ENCODE measurements at regions not wholly inside any gene's neighbourhood (a gene's known extent, or its start where the extent isn't known, plus 50 kb on each side); places are given as distances from the start of the nearest gene placed in this dataset.

GRCh38 chr18:49717617-49718016 lies 95.7 kb downstream of the ACAA2 start:
- Histone ChIP-seq H3K36me3 (ENCODE audit: control insufficient read depth in 2 of 2, insufficient read depth in 2 of 2, low read length in 2 of 2) (no peaks in the 10 kb centered on the region), H3K9ac (ENCODE audit: low read length in 2 of 2) (no peak overlapping the region), H3K4me1 (ENCODE audit: control insufficient read depth, insufficient read depth, low read length) (no peaks in the 10 kb centered on the region), H3K9me3 (ENCODE audit: control insufficient read depth in 2 of 2, low read length in 2 of 2) (peaks cover 0 to 2% of the 10 kb centered on the region in 2 donors), H3K27ac (ENCODE audit: low read length) (no peak overlapping the region), H3K4me3 (ENCODE audit: low read length in 2 of 2) (no peak overlapping the region), H3K27me3 (ENCODE audit: control insufficient read depth in 1 of 2, insufficient read depth in 2 of 2, low read length in 2 of 2) (no peaks in the 10 kb centered on the region)

GRCh38 chr18:49716035-49716434 lies 97.3 kb downstream of the ACAA2 start:
- Histone ChIP-seq H3K36me3 (ENCODE audit: control insufficient read depth in 2 of 2, insufficient read depth in 2 of 2, low read length in 2 of 2) (no peaks in the 10 kb centered on the region), H3K9ac (ENCODE audit: low read length in 2 of 2) (no peak overlapping the region), H3K4me1 (ENCODE audit: control insufficient read depth, insufficient read depth, low read length) (no peaks in the 10 kb centered on the region), H3K27me3 (ENCODE audit: control insufficient read depth in 1 of 2, insufficient read depth in 2 of 2, low read length in 2 of 2) (no peaks in the 10 kb centered on the region), H3K4me3 (ENCODE audit: low read length in 2 of 2) (no peak overlapping the region), H3K9me3 (ENCODE audit: control insufficient read depth in 2 of 2, low read length in 2 of 2) (no peaks in the 10 kb centered on the region), H3K27ac (ENCODE audit: low read length) (no peak overlapping the region)

- H3K36me3 ChIP-seq (ENCODE audit: control insufficient read depth in 2 of 2, insufficient read depth in 2 of 2, low read length in 2 of 2): no peaks in the 10 kb centered on the region
- H3K9ac ChIP-seq (ENCODE audit: low read length in 2 of 2): no peak overlapping the region
- H3K27ac ChIP-seq (ENCODE audit: low read length): no peak overlapping the region
- no peaks in the 10 kb centered on the region for H3K9me3 ChIP-seq (ENCODE audit: control insufficient read depth in 2 of 2, low read length in 2 of 2)
- peaks cover 0 to 2% of the 10 kb centered on the region in 2 donors for H3K27me3 ChIP-seq (ENCODE audit: control insufficient read depth in 1 of 2, insufficient read depth in 2 of 2, low read length in 2 of 2)
- no peak overlapping the region for H3K4me3 ChIP-seq (ENCODE audit: low read length in 2 of 2)
- peaks cover 2% of the 10 kb centered on the region for H3K4me1 ChIP-seq (ENCODE audit: control insufficient read depth, insufficient read depth, low read length)
Measured at GRCh38 chr18:49709347-49709690, 104.0 kb downstream of the ACAA2 start.

- Histone ChIP-seq H3K27me3 (ENCODE audit: control insufficient read depth in 1 of 2, insufficient read depth in 2 of 2, low read length in 2 of 2) (peaks cover 0 to 2% of the 10 kb centered on the region in 2 donors), H3K9me3 (ENCODE audit: control insufficient read depth in 2 of 2, low read length in 2 of 2) (no peaks in the 10 kb centered on the region), H3K9ac (ENCODE audit: low read length in 2 of 2) (no peak overlapping the region), H3K27ac (ENCODE audit: low read length) (no peak overlapping the region), H3K4me3 (ENCODE audit: low read length in 2 of 2) (no peak overlapping the region), H3K4me1 (ENCODE audit: control insufficient read depth, insufficient read depth, low read length) (peaks cover 7% of the 10 kb centered on the region), H3K36me3 (ENCODE audit: control insufficient read depth in 2 of 2, insufficient read depth in 2 of 2, low read length in 2 of 2) (no peaks in the 10 kb centered on the region)
Measured at GRCh38 chr18:49708662-49709346, 104.5 kb downstream of the ACAA2 start.

- Histone ChIP-seq H3K9me3 (ENCODE audit: control insufficient read depth in 2 of 2, low read length in 2 of 2) (no peaks in the 10 kb centered on the region), H3K4me1 (ENCODE audit: control insufficient read depth, insufficient read depth, low read length) (peaks cover 8% of the 10 kb centered on the region), H3K4me3 (ENCODE audit: low read length in 2 of 2) (no peak overlapping the region), H3K27me3 (ENCODE audit: control insufficient read depth in 1 of 2, insufficient read depth in 2 of 2, low read length in 2 of 2) (peaks cover 0 to 2% of the 10 kb centered on the region in 2 donors), H3K27ac (ENCODE audit: low read length) (no peak overlapping the region), H3K9ac (ENCODE audit: low read length in 2 of 2) (no peak overlapping the region), H3K36me3 (ENCODE audit: control insufficient read depth in 2 of 2, insufficient read depth in 2 of 2, low read length in 2 of 2) (no peaks in the 10 kb centered on the region)
Measured at GRCh38 chr18:49707599-49707998, 105.7 kb downstream of the ACAA2 start.

- H3K4me3 ChIP-seq (ENCODE audit: low read length in 2 of 2): no peak overlapping the region
- H3K9ac ChIP-seq (ENCODE audit: low read length in 2 of 2): no peak overlapping the region
- H3K36me3 ChIP-seq (ENCODE audit: control insufficient read depth in 2 of 2, insufficient read depth in 2 of 2, low read length in 2 of 2): no peaks in the 10 kb centered on the region
- no peaks in the 10 kb centered on the region for H3K9me3 ChIP-seq (ENCODE audit: control insufficient read depth in 2 of 2, low read length in 2 of 2)
- H3K4me1 ChIP-seq (ENCODE audit: control insufficient read depth, insufficient read depth, low read length): peaks cover 8% of the 10 kb centered on the region
- no peak overlapping the region for H3K27ac ChIP-seq (ENCODE audit: low read length)
- H3K27me3 ChIP-seq (ENCODE audit: control insufficient read depth in 1 of 2, insufficient read depth in 2 of 2, low read length in 2 of 2): peaks cover 0 to 2% of the 10 kb centered on the region in 2 donors
Measured at GRCh38 chr18:49704334-49704733, 109.0 kb downstream of the ACAA2 start.

GRCh38 chr18:49701190-49701589 lies 112.1 kb downstream of the ACAA2 start:
- Histone ChIP-seq H3K27me3 (ENCODE audit: control insufficient read depth in 1 of 2, insufficient read depth in 2 of 2, low read length in 2 of 2) (no peaks in the 10 kb centered on the region), H3K27ac (ENCODE audit: low read length) (no peak overlapping the region), H3K4me1 (ENCODE audit: control insufficient read depth, insufficient read depth, low read length) (peaks cover 19% of the 10 kb centered on the region), H3K9ac (ENCODE audit: low read length in 2 of 2) (no peak overlapping the region), H3K36me3 (ENCODE audit: control insufficient read depth in 2 of 2, insufficient read depth in 2 of 2, low read length in 2 of 2) (no peaks in the 10 kb centered on the region), H3K9me3 (ENCODE audit: control insufficient read depth in 2 of 2, low read length in 2 of 2) (no peaks in the 10 kb centered on the region), H3K4me3 (ENCODE audit: low read length in 2 of 2) (no peak overlapping the region)

- Histone ChIP-seq H3K27ac (ENCODE audit: low read length) (no peak overlapping the region), H3K36me3 (ENCODE audit: control insufficient read depth in 2 of 2, insufficient read depth in 2 of 2, low read length in 2 of 2) (no peaks in the 10 kb centered on the region), H3K4me3 (ENCODE audit: low read length in 2 of 2) (no peak overlapping the region), H3K27me3 (ENCODE audit: control insufficient read depth in 1 of 2, insufficient read depth in 2 of 2, low read length in 2 of 2) (no peaks in the 10 kb centered on the region), H3K9ac (ENCODE audit: low read length in 2 of 2) (no peak overlapping the region), H3K9me3 (ENCODE audit: control insufficient read depth in 2 of 2, low read length in 2 of 2) (no peaks in the 10 kb centered on the region), H3K4me1 (ENCODE audit: control insufficient read depth, insufficient read depth, low read length) (peaks cover 16% of the 10 kb centered on the region)
Measured at GRCh38 chr18:49699303-49699702, 114.0 kb downstream of the ACAA2 start.

GRCh38 chr18:49698525-49699025 lies 114.8 kb downstream of the ACAA2 start:
- Histone ChIP-seq H3K27me3 (ENCODE audit: control insufficient read depth in 1 of 2, insufficient read depth in 2 of 2, low read length in 2 of 2) (no peaks in the 10 kb centered on the region), H3K36me3 (ENCODE audit: control insufficient read depth in 2 of 2, insufficient read depth in 2 of 2, low read length in 2 of 2) (no peaks in the 10 kb centered on the region), H3K4me1 (ENCODE audit: control insufficient read depth, insufficient read depth, low read length) (peaks cover 10% of the 10 kb centered on the region), H3K27ac (ENCODE audit: low read length) (no peak overlapping the region), H3K4me3 (ENCODE audit: low read length in 2 of 2) (no peak overlapping the region), H3K9ac (ENCODE audit: low read length in 2 of 2) (no peak overlapping the region), H3K9me3 (ENCODE audit: control insufficient read depth in 2 of 2, low read length in 2 of 2) (no peaks in the 10 kb centered on the region)

- Histone ChIP-seq H3K9me3 (ENCODE audit: control insufficient read depth in 2 of 2, low read length in 2 of 2) (no peaks in the 10 kb centered on the region), H3K9ac (ENCODE audit: low read length in 2 of 2) (no peak overlapping the region), H3K4me3 (ENCODE audit: low read length in 2 of 2) (no peak overlapping the region), H3K36me3 (ENCODE audit: control insufficient read depth in 2 of 2, insufficient read depth in 2 of 2, low read length in 2 of 2) (no peaks in the 10 kb centered on the region), H3K4me1 (ENCODE audit: control insufficient read depth, insufficient read depth, low read length) (peaks cover 10% of the 10 kb centered on the region), H3K27me3 (ENCODE audit: control insufficient read depth in 1 of 2, insufficient read depth in 2 of 2, low read length in 2 of 2) (no peaks in the 10 kb centered on the region), H3K27ac (ENCODE audit: low read length) (no peak overlapping the region)
Measured at GRCh38 chr18:49697757-49698524, 115.4 kb downstream of the ACAA2 start.

GRCh38 chr18:49697049-49697448 lies 116.3 kb downstream of the ACAA2 start:
- no peaks in the 10 kb centered on the region for H3K27me3 ChIP-seq (ENCODE audit: control insufficient read depth in 1 of 2, insufficient read depth in 2 of 2, low read length in 2 of 2)
- H3K4me3 ChIP-seq (ENCODE audit: low read length in 2 of 2): no peak overlapping the region
- peaks cover 10% of the 10 kb centered on the region for H3K4me1 ChIP-seq (ENCODE audit: control insufficient read depth, insufficient read depth, low read length)
- H3K27ac ChIP-seq (ENCODE audit: low read length): no peak overlapping the region
- H3K9ac ChIP-seq (ENCODE audit: low read length in 2 of 2): no peak overlapping the region
- no peaks in the 10 kb centered on the region for H3K9me3 ChIP-seq (ENCODE audit: control insufficient read depth in 2 of 2, low read length in 2 of 2)
- H3K36me3 ChIP-seq (ENCODE audit: control insufficient read depth in 2 of 2, insufficient read depth in 2 of 2, low read length in 2 of 2): no peaks in the 10 kb centered on the region
